ENCODE measurements at regions not wholly inside any gene's neighbourhood (a gene's known extent, or its start where the extent isn't known, plus 50 kb on each side); places are given as distances from the start of the nearest gene placed in this dataset.

DNA sequence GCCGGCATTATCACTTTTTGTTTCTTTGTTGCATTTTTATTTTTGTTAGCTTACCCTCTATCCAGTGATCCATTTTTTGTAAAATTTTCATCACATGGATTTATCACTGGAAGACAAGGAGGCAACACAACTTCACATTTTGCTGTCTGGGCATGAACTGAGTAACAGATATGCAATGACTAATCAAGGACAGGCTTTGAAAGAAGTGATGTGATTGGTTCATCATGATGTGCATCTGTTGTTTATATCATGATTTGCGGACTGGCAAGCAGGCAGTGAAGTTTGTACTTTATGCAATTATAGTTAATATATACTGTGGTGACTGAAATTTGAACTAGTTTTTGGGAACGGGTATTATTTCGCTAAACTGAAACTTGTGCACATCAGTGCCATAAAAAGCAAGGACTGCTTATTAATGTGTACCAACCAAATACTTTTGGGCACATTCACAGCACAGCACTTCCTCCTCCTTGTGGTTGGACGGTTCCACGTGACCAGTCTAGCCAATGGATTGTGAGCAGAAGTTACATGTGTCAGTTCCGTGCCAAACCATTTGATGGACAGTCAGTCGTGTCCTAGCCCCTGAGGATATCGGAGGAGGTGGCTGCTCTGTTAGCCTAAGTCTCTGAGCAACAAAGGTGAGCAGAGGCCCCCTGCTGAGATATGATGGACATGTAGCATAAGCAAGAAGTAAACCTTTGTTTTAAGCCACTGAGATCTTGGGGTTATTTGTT lies 201.4 kb upstream of the SIX2 start:
- Histone ChIP-seq H3K27me3 (no peaks in the 10 kb centered on the region), H3K27ac (no peak overlapping the region), H3K9me3 (no peaks in the 10 kb centered on the region), H3K36me3 (ENCODE audit: low read depth, missing control alignments) (no peaks in the 10 kb centered on the region), H3K4me1 (no peaks in the 10 kb centered on the region), H3K4me3 (no peak overlapping the region)
- 86 to 89% methylated on average over 9 of the region's 9 CpGs for WGBS, 2 donors
- no peak for DNase-seq
- TF ChIP-seq, protein P1, sequence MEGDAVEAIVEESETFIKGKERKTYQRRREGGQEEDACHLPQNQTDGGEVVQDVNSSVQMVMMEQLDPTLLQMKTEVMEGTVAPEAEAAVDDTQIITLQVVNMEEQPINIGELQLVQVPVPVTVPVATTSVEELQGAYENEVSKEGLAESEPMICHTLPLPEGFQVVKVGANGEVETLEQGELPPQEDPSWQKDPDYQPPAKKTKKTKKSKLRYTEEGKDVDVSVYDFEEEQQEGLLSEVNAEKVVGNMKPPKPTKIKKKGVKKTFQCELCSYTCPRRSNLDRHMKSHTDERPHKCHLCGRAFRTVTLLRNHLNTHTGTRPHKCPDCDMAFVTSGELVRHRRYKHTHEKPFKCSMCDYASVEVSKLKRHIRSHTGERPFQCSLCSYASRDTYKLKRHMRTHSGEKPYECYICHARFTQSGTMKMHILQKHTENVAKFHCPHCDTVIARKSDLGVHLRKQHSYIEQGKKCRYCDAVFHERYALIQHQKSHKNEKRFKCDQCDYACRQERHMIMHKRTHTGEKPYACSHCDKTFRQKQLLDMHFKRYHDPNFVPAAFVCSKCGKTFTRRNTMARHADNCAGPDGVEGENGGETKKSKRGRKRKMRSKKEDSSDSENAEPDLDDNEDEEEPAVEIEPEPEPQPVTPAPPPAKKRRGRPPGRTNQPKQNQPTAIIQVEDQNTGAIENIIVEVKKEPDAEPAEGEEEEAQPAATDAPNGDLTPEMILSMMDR (IDR thresholded peaks at IDR 0.05) = no peak
- TF ChIP-seq POLR2A (IDR thresholded peaks at IDR 0.05) = no peak
- intact Hi-C loops (cut with DNase I; ENCODE audit: low total_unique reads) = no loop called here

DNA sequence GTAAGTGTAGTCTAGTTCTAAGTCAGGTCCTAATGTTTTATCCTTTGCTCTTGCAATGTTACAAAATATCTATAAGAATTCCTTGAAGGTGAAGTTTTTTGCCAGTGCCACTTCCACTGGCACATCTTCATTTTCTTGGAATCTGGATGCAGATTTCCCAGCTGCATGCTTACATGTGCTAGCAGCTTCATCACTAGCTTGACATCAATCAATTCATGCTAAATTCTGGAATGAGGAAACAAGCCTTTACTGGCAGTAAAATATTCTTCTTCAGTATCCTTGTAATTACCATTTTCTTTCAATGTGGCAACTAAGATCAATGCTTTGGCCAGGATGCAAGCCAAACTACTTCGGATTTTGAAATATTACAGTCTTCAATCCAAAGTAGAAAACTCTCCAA lies 200.6 kb upstream of the SIX2 start:
- Histone ChIP-seq H3K36me3 (ENCODE audit: low read depth, missing control alignments) (no peaks in the 10 kb centered on the region), H3K4me3 (no peak overlapping the region), H3K27me3 (no peaks in the 10 kb centered on the region), H3K27ac (no peak overlapping the region), H3K9me3 (no peaks in the 10 kb centered on the region), H3K4me1 (no peaks in the 10 kb centered on the region)
- intact Hi-C loops (cut with DNase I; ENCODE audit: low total_unique reads) = no loop called here
- DNase-seq = no peak
- 87 to 100% methylated on average over 1 of the region's 1 CpG for WGBS, 2 donors
- TF ChIP-seq, protein P1 (IDR thresholded peaks at IDR 0.05) = no peak
- TF ChIP-seq POLR2A (IDR thresholded peaks at IDR 0.05) = no peak

DNA sequence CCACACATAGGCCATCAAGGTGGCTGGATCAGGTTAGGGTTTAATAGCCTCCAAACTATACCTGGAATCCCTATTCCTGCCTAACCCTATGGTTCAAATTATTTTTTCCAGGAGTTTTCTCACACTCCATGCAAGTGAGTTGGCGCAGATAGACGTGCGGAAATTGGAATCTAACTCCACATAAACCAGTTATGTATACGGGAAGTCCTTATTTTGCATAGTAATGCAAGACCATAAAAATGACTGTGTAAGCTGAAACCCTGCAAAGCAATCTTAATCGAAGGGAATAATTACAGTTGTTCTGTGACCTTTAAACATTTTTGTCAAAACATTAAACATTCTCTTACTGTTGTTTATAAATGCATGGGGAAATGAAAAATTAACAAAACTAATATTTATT lies 200.1 kb upstream of the SIX2 start:
- intact Hi-C loops (cut with DNase I; ENCODE audit: low total_unique reads) = no loop called here
- Histone ChIP-seq H3K4me1 (no peaks in the 10 kb centered on the region), H3K9me3 (no peaks in the 10 kb centered on the region), H3K27ac (no peak overlapping the region), H3K36me3 (ENCODE audit: low read depth, missing control alignments) (no peaks in the 10 kb centered on the region), H3K27me3 (no peaks in the 10 kb centered on the region), H3K4me3 (no peak overlapping the region)
- DNase-seq = no peak
- TF ChIP-seq, protein P1 (IDR thresholded peaks at IDR 0.05) = no peak
- no peak for TF ChIP-seq POLR2A (IDR thresholded peaks at IDR 0.05)
- WGBS, 2 donors = 76 to 79% methylated on average over 5 of the region's 5 CpGs

DNA sequence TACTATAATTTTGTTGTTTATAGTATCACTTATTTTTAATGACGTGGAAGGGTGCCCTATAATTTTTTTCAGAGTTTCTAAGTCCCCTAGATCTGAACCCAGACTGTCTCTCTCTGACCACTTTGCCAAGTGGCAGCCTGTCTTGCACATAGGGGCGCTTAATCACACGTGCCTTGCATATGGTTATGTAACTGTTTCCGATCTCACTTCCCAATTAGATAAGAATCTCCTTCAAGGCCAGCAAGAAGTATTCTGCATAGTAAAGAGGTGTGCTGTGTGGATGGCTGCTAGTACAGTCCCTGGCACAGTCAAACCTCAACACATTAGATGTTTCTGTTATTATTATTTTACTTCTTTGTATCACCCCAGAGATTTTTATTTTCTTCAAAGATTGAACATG lies 197.8 kb upstream of the SIX2 start:
- no peak for DNase-seq
- WGBS, 2 donors = 33 to 40% methylated on average over 4 of the region's 4 CpGs
- Histone ChIP-seq H3K4me1 (no peaks in the 10 kb centered on the region), H3K27me3 (no peaks in the 10 kb centered on the region), H3K27ac (no peak overlapping the region), H3K36me3 (ENCODE audit: low read depth, missing control alignments) (no peaks in the 10 kb centered on the region), H3K4me3 (no peak overlapping the region), H3K9me3 (no peaks in the 10 kb centered on the region)
- TF ChIP-seq POLR2A (IDR thresholded peaks at IDR 0.05) = no peak
- TF ChIP-seq, protein P1 (IDR thresholded peaks at IDR 0.05) = no peak
- intact Hi-C loops (cut with DNase I; ENCODE audit: low total_unique reads) = no loop called here

DNA sequence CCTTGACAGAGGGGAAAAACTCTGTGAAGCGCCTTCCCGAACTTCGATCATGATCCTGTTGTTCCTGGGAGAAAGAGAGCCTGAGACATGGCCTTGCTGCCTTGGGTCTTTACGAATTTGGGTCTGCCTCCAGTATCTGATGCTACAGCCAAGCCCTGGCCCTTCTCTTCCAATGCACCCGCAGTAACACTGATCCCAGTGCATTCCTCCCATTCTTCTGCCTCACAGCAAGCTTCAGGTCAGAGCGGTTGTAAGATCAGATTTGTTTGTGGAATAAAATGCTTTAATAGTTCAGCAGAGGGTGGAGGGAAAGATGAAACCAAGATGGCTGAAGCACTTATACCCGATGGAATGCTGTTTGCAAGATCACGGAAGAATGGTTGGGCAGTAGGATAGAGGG lies 196.7 kb upstream of the SIX2 start:
- WGBS, 2 donors = 83 to 84% methylated on average over 8 of the region's 8 CpGs
- H3K27ac ChIP-seq = no peak overlapping the region
- H3K27me3 ChIP-seq = no peaks in the 10 kb centered on the region

More for the DNA sequence above, 196.7 kb upstream of the SIX2 start:
- no peaks in the 10 kb centered on the region for H3K36me3 ChIP-seq (ENCODE audit: low read depth, missing control alignments)
- H3K9me3 ChIP-seq = no peaks in the 10 kb centered on the region
- TF ChIP-seq, protein P1 (IDR thresholded peaks at IDR 0.05) = no peak
- TF ChIP-seq POLR2A (IDR thresholded peaks at IDR 0.05) = no peak
- no peak for DNase-seq
- no peak overlapping the region for H3K4me3 ChIP-seq
- intact Hi-C loops (cut with DNase I; ENCODE audit: low total_unique reads) = no loop called here
- H3K4me1 ChIP-seq = no peaks in the 10 kb centered on the region

All from testis (tissue), 2 donors.